Activated CD4-positive, alpha-beta T cell treated with anti-CD3 and anti-CD28 coated beads for 24 hours (primary cell): ENCODE measurements at regions not wholly inside any gene's neighbourhood (a gene's known extent, or its start where the extent isn't known, plus 50 kb on each side); places are given as distances from the start of the nearest gene placed in this dataset.
"Not testable (repeated sequence)": the region's sequence is repeated elsewhere in the genome, so short reads cannot be mapped to it uniquely, and the experiment has no call there.

Source experiments
- DNase-seq, 2 donors: peaks; one replicate each; pipeline ENCODE4 v3.0.0-alpha.2; 2020; ENCODE audit warnings: low read depth in 2 of 2

- DNase-seq: no peak
These were observed 210.0 kb upstream of the OBI1 start for GRCh38 chr13:78868991-78869390.

- DNase-seq: no peak
These were observed 208.7 kb upstream of the OBI1 start for GRCh38 chr13:78867655-78868054.

- DNase-seq: not testable (repeated sequence)
These were observed 207.1 kb upstream of the OBI1 start for GRCh38 chr13:78866076-78866475.

GRCh38 chr13:78862446-78862845, 203.5 kb upstream of the OBI1 start:
- no peak for DNase-seq

GRCh38 chr13:78852709-78853108, 193.8 kb upstream of the OBI1 start:
- DNase-seq: no peak

- DNase-seq: no peak
These were observed 186.9 kb upstream of the OBI1 start for GRCh38 chr13:78845656-78846365.

GRCh38 chr13:78844106-78844505, 185.2 kb upstream of the OBI1 start:
- no peak for DNase-seq

GRCh38 chr13:78841358-78841963, 182.5 kb upstream of the OBI1 start:
- DNase-seq: no peak

GRCh38 chr13:78836238-78836784, 177.4 kb upstream of the OBI1 start:
- DNase-seq: no peak

GRCh38 chr13:78832461-78832860, 173.5 kb upstream of the OBI1 start:
- no peak for DNase-seq

- DNase-seq: no peak
These were observed 171.6 kb upstream of the OBI1 start for GRCh38 chr13:78830508-78830907.

- no peak for DNase-seq
These were observed 170.9 kb upstream of the OBI1 start for GRCh38 chr13:78829821-78830220.

GRCh38 chr13:78827471-78827870, 168.5 kb upstream of the OBI1 start:
- no peak for DNase-seq

- DNase-seq: no peak
These were observed 168.0 kb upstream of the OBI1 start for GRCh38 chr13:78826936-78827335.

- DNase-seq: no peak
These were observed 167.4 kb upstream of the OBI1 start for GRCh38 chr13:78826312-78826711.

GRCh38 chr13:78820541-78820940, 161.6 kb upstream of the OBI1 start:
- no peak for DNase-seq

GRCh38 chr13:78816592-78816991, 157.6 kb upstream of the OBI1 start:
- DNase-seq: no peak

GRCh38 chr13:78816154-78816553, 157.2 kb upstream of the OBI1 start:
- DNase-seq: no peak

GRCh38 chr13:78806457-78806856, 147.5 kb upstream of the OBI1 start:
- DNase-seq: no peak

GRCh38 chr13:78802912-78803311, 144.0 kb upstream of the OBI1 start:
- no peak for DNase-seq

- DNase-seq: no peak
These were observed 128.2 kb upstream of the OBI1 start for GRCh38 chr13:78787190-78787589.

GRCh38 chr13:78786459-78786858, 127.5 kb upstream of the OBI1 start:
- no peak for DNase-seq

- DNase-seq: no peak
These were observed 126.8 kb upstream of the OBI1 start for GRCh38 chr13:78785764-78786163.
